ENCODE measurements at regions not wholly inside any gene's neighbourhood (a gene's known extent, or its start where the extent isn't known, plus 50 kb on each side); places are given as distances from the start of the nearest gene placed in this dataset.

DNA sequence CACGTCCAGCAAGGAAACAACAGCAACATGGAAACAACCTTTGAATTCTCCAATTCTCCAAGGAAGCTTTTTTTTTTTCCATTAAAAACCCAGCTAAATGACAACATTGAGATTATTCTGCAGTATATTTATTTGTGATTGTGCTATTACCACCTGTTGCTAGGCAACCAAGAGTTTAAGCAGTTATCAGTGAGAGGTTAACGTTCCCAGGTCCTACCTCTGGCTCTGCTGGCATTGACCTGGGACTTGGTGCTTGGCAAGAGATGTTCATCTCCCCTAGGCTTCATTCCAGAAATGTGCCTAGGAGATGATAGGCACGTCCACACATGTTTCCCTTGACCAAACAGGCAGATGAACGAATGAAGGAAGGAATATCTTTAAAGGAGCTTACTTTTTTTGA, 157.0 kb downstream of the TDRD15 start:
- H3K4me3 ChIP-seq (ENCODE audit: low read length), result no peak overlapping the region
- H3K27me3 ChIP-seq (ENCODE audit: low read depth, low read length), result peaks cover 6% of the 10 kb centered on the region
- no peak overlapping the region for H3K27ac ChIP-seq (ENCODE audit: low read length)

DNA sequence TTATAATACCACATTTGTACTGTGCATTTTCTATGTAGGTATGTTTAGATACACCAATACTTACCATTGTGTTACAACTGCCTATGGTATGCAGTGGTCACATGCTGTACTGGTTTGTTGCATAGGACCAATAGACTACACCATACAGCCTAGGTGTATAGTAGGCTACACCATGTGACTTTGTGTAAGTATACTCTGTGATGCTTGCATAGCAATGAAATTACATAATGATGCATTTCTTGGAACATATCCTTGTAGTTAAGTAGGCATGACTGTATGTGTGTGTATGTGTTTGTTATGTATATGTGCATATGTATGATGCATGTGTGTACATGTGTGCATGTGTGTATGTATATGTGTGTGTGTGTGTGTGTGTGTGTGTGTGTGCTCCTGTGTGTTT, 157.6 kb downstream of the TDRD15 start:
- Histone ChIP-seq H3K27ac (ENCODE audit: low read length) (no peak overlapping the region), H3K9me3 (ENCODE audit: insufficient read depth, low read length) (no peaks in the 10 kb centered on the region), H3K4me2 (ENCODE audit: low read length) (no peak overlapping the region), H3K4me1 (ENCODE audit: low read length) (no peaks in the 10 kb centered on the region), H3K36me3 (replicated peaks; ENCODE audit: low read depth, low read length) (no peaks in the 10 kb centered on the region), H3K4me3 (ENCODE audit: low read length) (no peak overlapping the region), H3K27me3 (ENCODE audit: low read depth, low read length) (peaks cover 6% of the 10 kb centered on the region), H4K20me1 (ENCODE audit: insufficient read depth, low read length) (no peaks in the 10 kb centered on the region), H2AFZ (ENCODE audit: low read depth, low read length) (no peak overlapping the region), H3K9ac (ENCODE audit: low read length) (no peak overlapping the region), H3K79me2 (ENCODE audit: low read length) (no peaks in the 10 kb centered on the region)
- TF ChIP-seq, protein P1, sequence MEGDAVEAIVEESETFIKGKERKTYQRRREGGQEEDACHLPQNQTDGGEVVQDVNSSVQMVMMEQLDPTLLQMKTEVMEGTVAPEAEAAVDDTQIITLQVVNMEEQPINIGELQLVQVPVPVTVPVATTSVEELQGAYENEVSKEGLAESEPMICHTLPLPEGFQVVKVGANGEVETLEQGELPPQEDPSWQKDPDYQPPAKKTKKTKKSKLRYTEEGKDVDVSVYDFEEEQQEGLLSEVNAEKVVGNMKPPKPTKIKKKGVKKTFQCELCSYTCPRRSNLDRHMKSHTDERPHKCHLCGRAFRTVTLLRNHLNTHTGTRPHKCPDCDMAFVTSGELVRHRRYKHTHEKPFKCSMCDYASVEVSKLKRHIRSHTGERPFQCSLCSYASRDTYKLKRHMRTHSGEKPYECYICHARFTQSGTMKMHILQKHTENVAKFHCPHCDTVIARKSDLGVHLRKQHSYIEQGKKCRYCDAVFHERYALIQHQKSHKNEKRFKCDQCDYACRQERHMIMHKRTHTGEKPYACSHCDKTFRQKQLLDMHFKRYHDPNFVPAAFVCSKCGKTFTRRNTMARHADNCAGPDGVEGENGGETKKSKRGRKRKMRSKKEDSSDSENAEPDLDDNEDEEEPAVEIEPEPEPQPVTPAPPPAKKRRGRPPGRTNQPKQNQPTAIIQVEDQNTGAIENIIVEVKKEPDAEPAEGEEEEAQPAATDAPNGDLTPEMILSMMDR (IDR thresholded peaks at IDR 0.05; ENCODE audit: low read depth, low read length), result no peak
- no peak for TF ChIP-seq EZH2phosphoT487 (IDR thresholded peaks at IDR 0.05; ENCODE audit: low read depth)

More for the DNA sequence above, 157.0 kb downstream of the TDRD15 start:
- Histone ChIP-seq H3K4me1 (ENCODE audit: low read length) (no peaks in the 10 kb centered on the region), H3K9me3 (ENCODE audit: insufficient read depth, low read length) (no peaks in the 10 kb centered on the region), H3K36me3 (replicated peaks; ENCODE audit: low read depth, low read length) (no peaks in the 10 kb centered on the region), H2AFZ (ENCODE audit: low read depth, low read length) (no peak overlapping the region), H4K20me1 (ENCODE audit: insufficient read depth, low read length) (no peaks in the 10 kb centered on the region), H3K79me2 (ENCODE audit: low read length) (no peaks in the 10 kb centered on the region), H3K4me2 (ENCODE audit: low read length) (no peak overlapping the region), H3K9ac (ENCODE audit: low read length) (no peak overlapping the region)
- TF ChIP-seq, protein P1 (IDR thresholded peaks at IDR 0.05; ENCODE audit: low read depth, low read length), result no peak
- no peak for TF ChIP-seq EZH2phosphoT487 (IDR thresholded peaks at IDR 0.05; ENCODE audit: low read depth)

DNA sequence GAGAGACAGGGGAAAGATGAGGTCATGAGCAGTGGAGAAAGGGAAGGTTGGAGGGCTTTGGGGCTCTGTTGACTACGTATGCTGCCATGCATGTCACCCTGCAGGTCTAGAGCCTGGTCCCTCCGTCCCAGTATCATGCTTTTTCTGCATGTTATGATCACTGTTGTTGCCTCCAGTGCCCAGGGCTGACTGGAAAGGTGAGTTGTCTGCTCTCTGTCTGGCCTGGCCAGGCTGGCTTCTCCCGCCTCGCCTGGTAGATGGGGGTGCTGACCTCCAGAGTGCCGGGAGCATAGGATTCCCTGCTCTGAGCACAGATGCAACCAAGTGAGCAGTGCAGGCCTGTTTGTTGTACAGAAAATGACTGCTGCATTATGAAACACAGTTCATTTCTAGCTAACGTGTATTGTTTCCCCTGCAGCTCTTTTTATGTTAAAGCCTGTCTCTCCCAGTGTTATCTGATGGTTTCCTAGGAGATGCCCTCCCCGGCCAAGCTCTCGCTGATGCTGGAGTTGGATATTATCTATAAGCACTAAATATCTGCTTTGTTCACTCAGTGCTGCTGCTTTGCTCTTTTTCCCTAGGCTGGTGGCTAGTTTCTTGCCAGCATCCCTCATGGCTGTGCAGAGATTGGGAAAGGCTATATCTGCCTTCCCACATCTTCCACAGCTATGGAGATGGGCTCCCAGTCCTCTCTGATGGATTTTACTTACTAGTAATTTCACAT, 158.2 kb downstream of the TDRD15 start:
- H3K27ac ChIP-seq (ENCODE audit: low read length), result no peak overlapping the region
- TF ChIP-seq, protein P1 (IDR thresholded peaks at IDR 0.05; ENCODE audit: low read depth, low read length), result no peak
- TF ChIP-seq EZH2phosphoT487 (IDR thresholded peaks at IDR 0.05; ENCODE audit: low read depth), result no peak
- H3K36me3 ChIP-seq (replicated peaks; ENCODE audit: low read depth, low read length), result no peaks in the 10 kb centered on the region
- H3K9ac ChIP-seq (ENCODE audit: low read length), result no peak overlapping the region
- no peaks in the 10 kb centered on the region for H3K9me3 ChIP-seq (ENCODE audit: insufficient read depth, low read length)
- H4K20me1 ChIP-seq (ENCODE audit: insufficient read depth, low read length), result no peaks in the 10 kb centered on the region
- no peaks in the 10 kb centered on the region for H3K4me1 ChIP-seq (ENCODE audit: low read length)
- no peaks in the 10 kb centered on the region for H3K79me2 ChIP-seq (ENCODE audit: low read length)
- H3K4me2 ChIP-seq (ENCODE audit: low read length), result no peak overlapping the region
- no peak overlapping the region for H3K4me3 ChIP-seq (ENCODE audit: low read length)
- peaks cover 6% of the 10 kb centered on the region for H3K27me3 ChIP-seq (ENCODE audit: low read depth, low read length)
- no peak overlapping the region for H2AFZ ChIP-seq (ENCODE audit: low read depth, low read length)

DNA sequence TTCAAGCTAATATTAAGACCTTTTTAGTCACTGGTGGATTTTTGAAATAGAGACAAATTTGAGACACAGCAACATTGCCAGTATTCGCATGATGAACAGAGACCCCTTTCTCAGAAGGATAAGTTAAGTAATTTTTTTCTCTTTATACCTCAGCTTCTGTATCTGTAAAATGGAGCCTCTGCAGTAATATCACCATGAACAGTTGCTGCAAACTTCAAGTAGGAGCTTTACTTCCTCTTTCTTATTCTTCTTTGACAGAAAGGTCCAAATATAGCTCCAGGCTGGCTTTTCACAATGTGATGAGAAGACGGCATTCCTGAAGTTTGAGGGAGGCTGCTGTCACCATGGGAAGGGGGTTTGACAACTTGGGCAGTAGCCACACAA, 158.7 kb downstream of the TDRD15 start:
- Histone ChIP-seq H3K4me2 (ENCODE audit: low read length) (no peak overlapping the region), H3K4me3 (ENCODE audit: low read length) (no peak overlapping the region), H3K36me3 (replicated peaks; ENCODE audit: low read depth, low read length) (no peaks in the 10 kb centered on the region), H2AFZ (ENCODE audit: low read depth, low read length) (no peak overlapping the region), H3K27ac (ENCODE audit: low read length) (no peak overlapping the region), H3K27me3 (ENCODE audit: low read depth, low read length) (peaks cover under 1% of the 10 kb centered on the region; the same call in 1 of the 2 replicates), H3K9ac (ENCODE audit: low read length) (no peak overlapping the region), H3K4me1 (ENCODE audit: low read length) (no peaks in the 10 kb centered on the region), H4K20me1 (ENCODE audit: insufficient read depth, low read length) (no peaks in the 10 kb centered on the region), H3K79me2 (ENCODE audit: low read length) (no peaks in the 10 kb centered on the region), H3K9me3 (ENCODE audit: insufficient read depth, low read length) (no peaks in the 10 kb centered on the region)
- TF ChIP-seq, protein P1 (IDR thresholded peaks at IDR 0.05; ENCODE audit: low read depth, low read length), result no peak
- no peak for TF ChIP-seq EZH2phosphoT487 (IDR thresholded peaks at IDR 0.05; ENCODE audit: low read depth)
